ENCODE measurements at regions not wholly inside any gene's neighbourhood (a gene's known extent, or its start where the extent isn't known, plus 50 kb on each side); places are given as distances from the start of the nearest gene placed in this dataset.

DNA sequence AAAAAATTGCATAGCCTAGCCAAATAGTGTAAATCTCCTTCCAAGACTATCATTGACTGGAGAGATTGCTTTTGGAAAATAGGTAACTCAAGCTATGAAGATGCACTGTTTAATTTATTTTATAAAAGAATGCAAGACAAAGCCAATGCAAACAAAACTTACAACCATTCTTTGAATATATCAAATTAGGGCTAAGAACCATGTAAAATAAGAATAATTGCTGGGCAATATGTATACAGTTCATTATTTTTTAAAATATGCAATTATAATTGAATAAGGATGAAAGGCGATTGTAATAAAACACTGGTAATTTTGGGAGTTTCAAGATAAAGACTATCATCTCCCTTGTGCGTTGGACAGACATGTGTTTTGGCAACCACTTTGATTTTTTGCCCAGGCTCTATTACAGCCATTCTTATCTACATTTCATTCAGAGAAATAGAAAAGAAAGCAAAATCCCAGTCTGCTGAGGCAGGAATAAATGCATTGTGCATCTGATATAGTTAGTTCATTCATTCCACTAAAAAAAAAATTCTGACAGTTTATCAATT is 242.3 kb upstream of the ROBO1 start:
- TF ChIP-seq, protein P1, sequence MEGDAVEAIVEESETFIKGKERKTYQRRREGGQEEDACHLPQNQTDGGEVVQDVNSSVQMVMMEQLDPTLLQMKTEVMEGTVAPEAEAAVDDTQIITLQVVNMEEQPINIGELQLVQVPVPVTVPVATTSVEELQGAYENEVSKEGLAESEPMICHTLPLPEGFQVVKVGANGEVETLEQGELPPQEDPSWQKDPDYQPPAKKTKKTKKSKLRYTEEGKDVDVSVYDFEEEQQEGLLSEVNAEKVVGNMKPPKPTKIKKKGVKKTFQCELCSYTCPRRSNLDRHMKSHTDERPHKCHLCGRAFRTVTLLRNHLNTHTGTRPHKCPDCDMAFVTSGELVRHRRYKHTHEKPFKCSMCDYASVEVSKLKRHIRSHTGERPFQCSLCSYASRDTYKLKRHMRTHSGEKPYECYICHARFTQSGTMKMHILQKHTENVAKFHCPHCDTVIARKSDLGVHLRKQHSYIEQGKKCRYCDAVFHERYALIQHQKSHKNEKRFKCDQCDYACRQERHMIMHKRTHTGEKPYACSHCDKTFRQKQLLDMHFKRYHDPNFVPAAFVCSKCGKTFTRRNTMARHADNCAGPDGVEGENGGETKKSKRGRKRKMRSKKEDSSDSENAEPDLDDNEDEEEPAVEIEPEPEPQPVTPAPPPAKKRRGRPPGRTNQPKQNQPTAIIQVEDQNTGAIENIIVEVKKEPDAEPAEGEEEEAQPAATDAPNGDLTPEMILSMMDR (IDR thresholded peaks at IDR 0.05), result no peak
- no peak for TF ChIP-seq POLR2AphosphoS5 (IDR thresholded peaks at IDR 0.05)

Measured in prostate gland (tissue), 2 donors.